GM12874 (cell line): ENCODE measurements at regions not wholly inside any gene's neighbourhood (a gene's known extent, or its start where the extent isn't known, plus 50 kb on each side); places are given as distances from the start of the nearest gene placed in this dataset.

Source experiments
- CTCF ChIP-seq: IDR thresholded peaks from 2 replicates; pipeline ENCODE4 v1.5.1; 2011; ENCODE audit warnings: low read depth, mild to moderate bottlenecking, control low read depth, low read length, moderate library complexity; ENCODE audit not compliant: insufficient read depth

- no peak for TF ChIP-seq CTCF
These were observed 52.7 kb upstream of the ATP5PO start for GRCh38 chr21:33968080-33968994.

DNA sequence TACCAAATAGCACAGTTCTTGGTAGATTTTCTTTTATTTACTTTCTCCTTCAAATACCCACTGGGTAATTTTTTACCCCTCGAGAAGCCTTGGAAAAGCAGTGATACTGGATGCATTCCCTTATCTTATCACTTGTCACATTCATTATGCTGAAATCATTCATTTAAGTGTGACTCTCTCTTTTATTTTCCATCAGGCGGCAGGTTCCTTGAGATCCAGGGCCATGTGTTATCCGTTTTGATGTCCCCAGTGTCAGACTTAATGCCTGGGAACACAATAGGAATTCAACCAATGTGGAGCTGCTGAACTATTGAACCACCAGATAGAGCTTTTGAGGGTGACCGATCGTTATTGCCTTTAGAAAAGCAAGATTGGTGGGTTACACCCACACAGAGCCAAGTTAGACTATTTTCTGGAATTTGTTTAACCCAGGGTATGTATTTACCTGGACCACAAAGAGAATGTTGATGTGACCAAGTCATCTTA, 51.5 kb upstream of the ATP5PO start:
- no peak for TF ChIP-seq CTCF

GRCh38 chr21:33966324-33966949, 50.8 kb upstream of the ATP5PO start:
- no peak for TF ChIP-seq CTCF
